Endodermal cell (in vitro differentiated cells): ENCODE measurements at regions not wholly inside any gene's neighbourhood (a gene's known extent, or its start where the extent isn't known, plus 50 kb on each side); places are given as distances from the start of the nearest gene placed in this dataset.

Experiments
- DNase-seq: peaks from one replicate; pipeline ENCODE4 v3.0.0-alpha.2; 2017
- H3K27ac ChIP-seq: 2 replicates; pipeline ENCODE4 v1.5.1; 2013; ENCODE audit warnings: mild to moderate bottlenecking, low read depth, low read length, moderate library complexity
- H3K27me3 ChIP-seq: 2 replicates; pipeline ENCODE4 v1.6.1; 2013; ENCODE audit warnings: mild to moderate bottlenecking, low read length, moderate library complexity; ENCODE audit not compliant: insufficient read depth, control insufficient read depth, poor library complexity, severe bottlenecking
- H3K36me3 ChIP-seq: 2 replicates; pipeline ENCODE4 v1.7.0; 2013; ENCODE audit warnings: mild to moderate bottlenecking, low read length, moderate library complexity; ENCODE audit not compliant: control insufficient read depth, insufficient read depth
- H3K4me1 ChIP-seq: one replicate; pipeline ENCODE4 v1.7.0; 2013; ENCODE audit warnings: low read length; ENCODE audit not compliant: control insufficient read depth, insufficient read depth
- H3K4me3 ChIP-seq: 2 replicates; pipeline ENCODE4 v1.5.1; 2013; ENCODE audit warnings: mild to moderate bottlenecking, low read length, moderate library complexity
- H3K9ac ChIP-seq: 2 replicates; pipeline ENCODE4 v1.6.1; 2013; ENCODE audit warnings: mild to moderate bottlenecking, low read length, moderate library complexity; ENCODE audit not compliant: poor library complexity, severe bottlenecking; ENCODE audit errors: extremely low read depth
- H3K9me3 ChIP-seq: 2 replicates; pipeline ENCODE4 v1.6.1; 2013; ENCODE audit warnings: mild to moderate bottlenecking, low read length, moderate library complexity; ENCODE audit not compliant: control insufficient read depth
- H3K27ac Mint-ChIP-seq: 2 replicates; pipeline ENCODE4 v1.8.0; 2020; ENCODE audit warnings: mixed read lengths
- H3K27me3 Mint-ChIP-seq: 2 replicates; pipeline ENCODE4 v1.8.0; 2021; ENCODE audit warnings: mild to moderate bottlenecking, mixed read lengths; ENCODE audit not compliant: insufficient read depth
- H3K36me3 Mint-ChIP-seq: 2 replicates; pipeline ENCODE4 v1.8.0; 2020; ENCODE audit warnings: low read depth, mixed read lengths
- H3K4me1 Mint-ChIP-seq: 2 replicates; pipeline ENCODE4 v1.8.0; 2020; ENCODE audit warnings: mixed read lengths
- H3K4me3 Mint-ChIP-seq: 2 replicates; pipeline ENCODE4 v1.8.0; 2020; ENCODE audit warnings: mild to moderate bottlenecking, moderate library complexity, mixed read lengths
- H3K9me3 Mint-ChIP-seq: 2 replicates; pipeline ENCODE4 v1.8.0; 2020; ENCODE audit warnings: mild to moderate bottlenecking, mixed read lengths
- WGBS, 2 experiments: methylation state at CpG; one replicate each; pipeline versions ENCODE4 v1.1.5 to v1.1.7; 2013; ENCODE audit warnings: missing lambda C conversion rate in 2 of 2, mixed read lengths in 1 of 2; ENCODE audit not compliant: insufficient coverage in 1 of 2, insufficient read length in 1 of 2; 5-methylcytosine and 5-hydroxymethylcytosine counted together
- TF ChIP-seq, protein P1 (sequence below): fragments of 200-600 bp; sonication (generic); conservative IDR thresholded peaks from 2 replicates; pipeline ENCODE4 v1.5.0; 2021; ENCODE audit warnings: antibody characterized with exemption, mild to moderate bottlenecking

DNA sequence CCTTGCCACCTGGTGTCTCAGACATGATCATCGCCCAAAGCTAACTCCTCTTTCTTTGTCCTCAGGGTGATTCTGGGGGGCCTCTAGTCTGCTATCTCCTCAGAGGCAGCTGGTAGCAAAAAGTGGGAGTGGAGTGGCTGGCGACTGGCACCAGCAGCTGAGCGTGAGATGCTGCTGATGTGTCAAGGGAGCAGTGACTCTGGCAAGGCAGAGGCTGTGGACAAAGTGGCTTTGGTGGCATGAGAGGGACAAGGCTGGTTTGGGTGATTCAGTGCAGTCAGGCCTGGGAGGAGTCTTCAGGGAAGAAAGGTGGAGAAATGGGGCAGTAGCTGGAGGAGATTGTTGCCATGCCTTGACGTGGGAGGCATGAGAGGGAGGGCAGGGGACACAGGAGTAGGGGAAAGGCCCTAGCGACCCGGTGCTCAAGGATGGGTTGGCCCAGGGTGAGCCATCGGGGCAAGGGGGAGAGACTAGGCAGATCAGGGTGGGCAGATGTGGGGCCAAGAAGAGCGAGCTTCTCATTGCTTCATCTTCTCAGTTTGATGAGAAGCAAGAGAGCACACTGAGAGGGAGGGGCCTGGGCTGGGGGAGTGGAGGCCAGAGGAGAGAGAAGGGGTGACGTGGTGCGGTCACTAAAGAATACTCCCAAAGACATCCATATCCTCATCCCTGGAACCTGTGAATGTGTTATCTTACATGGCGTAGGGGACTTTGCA, 64.2 kb upstream of the SPTLC1 start:
- DNase-seq = no peak
- Histone ChIP-seq H3K9me3 (peaks cover 10% of the 10 kb centered on the region), H3K4me1 (peaks cover 3% of the 10 kb centered on the region), H3K27ac (no peak overlapping the region), H3K9ac (no peak overlapping the region), H3K4me3 (no peak overlapping the region), H3K36me3 (no peaks in the 10 kb centered on the region), H3K27me3 (no peaks in the 10 kb centered on the region)
- H3K4me3 Mint-ChIP-seq = no peak overlapping the region
- H3K9me3 Mint-ChIP-seq = peaks cover 9% of the 10 kb centered on the region
- 96 to 100% methylated on average over 8 to 9 of the region's 11 CpGs for WGBS, 2 experiments
- H3K36me3 Mint-ChIP-seq = no peaks in the 10 kb centered on the region
- H3K27ac Mint-ChIP-seq = no peak overlapping the region
- TF ChIP-seq, protein P1, sequence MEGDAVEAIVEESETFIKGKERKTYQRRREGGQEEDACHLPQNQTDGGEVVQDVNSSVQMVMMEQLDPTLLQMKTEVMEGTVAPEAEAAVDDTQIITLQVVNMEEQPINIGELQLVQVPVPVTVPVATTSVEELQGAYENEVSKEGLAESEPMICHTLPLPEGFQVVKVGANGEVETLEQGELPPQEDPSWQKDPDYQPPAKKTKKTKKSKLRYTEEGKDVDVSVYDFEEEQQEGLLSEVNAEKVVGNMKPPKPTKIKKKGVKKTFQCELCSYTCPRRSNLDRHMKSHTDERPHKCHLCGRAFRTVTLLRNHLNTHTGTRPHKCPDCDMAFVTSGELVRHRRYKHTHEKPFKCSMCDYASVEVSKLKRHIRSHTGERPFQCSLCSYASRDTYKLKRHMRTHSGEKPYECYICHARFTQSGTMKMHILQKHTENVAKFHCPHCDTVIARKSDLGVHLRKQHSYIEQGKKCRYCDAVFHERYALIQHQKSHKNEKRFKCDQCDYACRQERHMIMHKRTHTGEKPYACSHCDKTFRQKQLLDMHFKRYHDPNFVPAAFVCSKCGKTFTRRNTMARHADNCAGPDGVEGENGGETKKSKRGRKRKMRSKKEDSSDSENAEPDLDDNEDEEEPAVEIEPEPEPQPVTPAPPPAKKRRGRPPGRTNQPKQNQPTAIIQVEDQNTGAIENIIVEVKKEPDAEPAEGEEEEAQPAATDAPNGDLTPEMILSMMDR = no peak
- peaks cover 2% of the 10 kb centered on the region for H3K27me3 Mint-ChIP-seq
- H3K4me1 Mint-ChIP-seq = peaks cover 6% of the 10 kb centered on the region

DNA sequence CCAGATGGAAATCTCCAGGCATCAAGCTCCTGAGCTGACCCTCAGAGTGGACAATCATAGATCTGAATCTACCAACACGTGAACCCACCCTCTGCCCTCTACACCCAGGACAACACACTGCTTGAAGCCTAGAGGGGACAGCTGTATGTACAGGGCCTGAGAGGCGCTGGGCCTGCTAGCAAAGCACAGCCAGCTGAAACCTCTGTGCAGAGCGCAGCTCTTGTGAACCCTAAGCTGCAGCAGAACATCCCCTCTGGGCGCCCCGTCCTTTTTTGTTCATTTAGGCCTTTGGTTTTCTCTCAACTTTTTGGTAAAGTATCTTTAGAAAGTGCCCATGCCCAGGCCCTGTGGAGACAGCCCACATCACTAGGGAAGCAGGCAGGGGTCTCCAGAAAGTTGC, 62.4 kb upstream of the SPTLC1 start:
- WGBS, 2 experiments = 89 to 92% methylated on average over 3 to 5 of the region's 5 CpGs
- no peaks in the 10 kb centered on the region for H3K36me3 Mint-ChIP-seq
- peaks cover 21% of the 10 kb centered on the region for H3K9me3 ChIP-seq
- H3K27ac ChIP-seq = no peak overlapping the region
- no peak for DNase-seq
- no peak overlapping the region for H3K4me3 Mint-ChIP-seq
- H3K4me3 ChIP-seq = no peak overlapping the region
- H3K4me1 ChIP-seq = peaks cover 3% of the 10 kb centered on the region
- TF ChIP-seq, protein P1 = no peak
- no peak overlapping the region for H3K9ac ChIP-seq
- H3K27me3 ChIP-seq = no peaks in the 10 kb centered on the region
- H3K4me1 Mint-ChIP-seq = peaks cover 6% of the 10 kb centered on the region
- no peaks in the 10 kb centered on the region for H3K36me3 ChIP-seq
- H3K27me3 Mint-ChIP-seq = peaks cover 10% of the 10 kb centered on the region
- H3K9me3 Mint-ChIP-seq = peaks cover 22% of the 10 kb centered on the region
- no peak overlapping the region for H3K27ac Mint-ChIP-seq

DNA sequence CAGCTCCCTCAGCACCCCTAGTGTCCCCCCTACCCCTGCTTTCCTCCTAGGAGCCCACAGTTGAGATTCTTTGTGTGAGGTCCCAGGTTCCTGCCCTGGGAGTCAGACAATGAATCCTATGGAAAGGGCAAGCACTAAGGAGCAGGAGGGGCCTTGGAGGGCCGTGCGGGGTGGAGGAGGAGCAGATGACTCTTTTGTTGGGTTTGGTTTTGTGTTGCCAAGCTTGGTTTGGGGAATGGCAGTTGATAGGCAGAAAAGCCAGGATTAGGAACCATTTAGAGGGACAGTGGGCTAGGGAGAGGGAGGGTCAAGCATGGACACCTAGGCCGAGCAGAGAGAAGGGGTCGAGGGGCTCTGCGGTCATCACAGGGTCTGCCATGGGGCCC, 61.6 kb upstream of the SPTLC1 start:
- Mint-ChIP-seq H3K27ac (no peak overlapping the region), H3K4me3 (no peak overlapping the region), H3K9me3 (peaks cover 19% of the 10 kb centered on the region), H3K4me1 (peaks cover 6% of the 10 kb centered on the region), H3K27me3 (peaks cover 10% of the 10 kb centered on the region), H3K36me3 (no peaks in the 10 kb centered on the region)
- WGBS, 2 experiments = 79 to 93% methylated on average over 2 to 5 of the region's 5 CpGs
- Histone ChIP-seq H3K4me3 (no peak overlapping the region), H3K36me3 (no peaks in the 10 kb centered on the region), H3K27ac (no peak overlapping the region), H3K9ac (no peak overlapping the region), H3K9me3 (peaks cover 15% of the 10 kb centered on the region), H3K4me1 (peaks cover 3% of the 10 kb centered on the region), H3K27me3 (no peaks in the 10 kb centered on the region)
- TF ChIP-seq, protein P1 = no peak
- no peak for DNase-seq
